HCT116 (cell line): ENCODE measurements at regions not wholly inside any gene's neighbourhood (a gene's known extent, or its start where the extent isn't known, plus 50 kb on each side); places are given as distances from the start of the nearest gene placed in this dataset.

Experiments
- ATAC-seq: fragments of 200-7000 bp; cut with Tn5 transposase; 2 replicates; pipeline ENCODE4 v1.9.1; 2020; ENCODE audit warnings: mild to moderate bottlenecking, moderate library complexity
- BruUV-seq: library from RNA; stranded (reverse); fragments of 400-500 nt; replicated peaks from 2 replicates; lab custom pipeline; 2021; lab: Mats Ljungman, UMichigan
- CTCF ChIA-PET: fragments of 300-600 bp; sonication (Branson Sonifier 250); formaldehyde crosslinking; loops from one replicate; lab custom pipeline; 2021; ENCODE audit warnings: antibody characterized with exemption; lab: Charles Lee
- POLR2A ChIA-PET: fragments of 300-600, 350-600 bp; sonication (Branson Sonifier 250); formaldehyde crosslinking; loops from one replicate; lab custom pipeline; 2021; ENCODE audit warnings: antibody characterized with exemption; lab: Charles Lee
- RAD21 ChIA-PET, 2 experiments: fragments of 300-600 bp; sonication (Branson Sonifier 250); formaldehyde crosslinking; loops; one replicate each; lab custom pipeline; 2023; ENCODE audit warnings: low total read pairs in 2 of 2; ENCODE audit not compliant: uncharacterized antibody in 2 of 2, unreplicated experiment in 2 of 2, low non-redundant PET in 1 of 2; lab: Charles Lee
- DNase-seq: peaks from one replicate; pipeline ENCODE4 v3.0.0-alpha.2; 2010; ENCODE audit warnings: low read depth, low spot score
- H2AFZ ChIP-seq: fragments of 200-600 bp; shearing (Covaris generic), sonication (generic); 2 replicates; pipeline ENCODE4 v1.6.1; 2017; ENCODE audit warnings: low read depth, mixed run types, mixed read lengths, antibody characterized with exemption, low read length; ENCODE audit not compliant: poor library complexity, severe bottlenecking
- H3K27ac ChIP-seq: 2 replicates; pipeline ENCODE4 v1.5.1; 2012; ENCODE audit warnings: low read depth, low read length
- H3K27me3 ChIP-seq: fragments of 200-600 bp; sonication (generic); 2 replicates; pipeline ENCODE4 v1.6.1; 2016; ENCODE audit warnings: mixed run types, low read length, mixed read lengths; ENCODE audit not compliant: insufficient read depth
- H3K36me3 ChIP-seq, 2 experiments: fragments of 200-500 bp in 1 of 2; fragments of 200-600 bp in 1 of 2; sonication (Bioruptor generic) in 1 of 2; sonication (generic) in 1 of 2; 2 replicates each; pipeline versions ENCODE4 v1.5.1 to v1.6.1; 2014 to 2016; ENCODE audit warnings: low read length in 2 of 2, inconsistent platforms in 1 of 2, mixed read lengths in 1 of 2, mixed run types in 1 of 2; ENCODE audit not compliant: insufficient read depth in 2 of 2, control insufficient read depth in 1 of 2
- H3K4me1 ChIP-seq, 2 experiments: fragments of 200-600 bp in 1 of 2; sonication (generic) in 1 of 2; 2 replicates each; pipeline versions ENCODE4 v1.5.1 to v1.6.1; 2012 to 2017; ENCODE audit warnings: low read length in 2 of 2, inconsistent platforms in 1 of 2, mild to moderate bottlenecking in 1 of 2, mixed read lengths in 1 of 2, mixed run types in 1 of 2, moderate library complexity in 1 of 2; ENCODE audit not compliant: insufficient read depth in 2 of 2, control insufficient read depth in 1 of 2
- H3K4me2 ChIP-seq: fragments of 200-600 bp; sonication (generic); 2 replicates; pipeline ENCODE4 v1.6.1; 2017; ENCODE audit warnings: mixed run types, low read length, mixed read lengths
- H3K4me3 ChIP-seq, 2 experiments: fragments of 200-600 bp in 1 of 2; sonication (generic) in 1 of 2; replicated peaks in 1 of 2; 2 replicates each; pipeline ENCODE4 v1.5.1; 2011 to 2016; ENCODE audit warnings: low read length in 2 of 2, control low read depth in 1 of 2, low read depth in 1 of 2, mild to moderate bottlenecking in 1 of 2, mixed read lengths in 1 of 2, mixed run types in 1 of 2
- H3K79me2 ChIP-seq: fragments of 200-600 bp; sonication (generic); 2 replicates; pipeline ENCODE4 v1.6.1; 2017; ENCODE audit warnings: mild to moderate bottlenecking, mixed run types, low read length, moderate library complexity, mixed read lengths; ENCODE audit not compliant: insufficient read depth
- H3K9ac ChIP-seq: fragments of 200-600 bp; sonication (generic); 2 replicates; pipeline ENCODE4 v1.6.1; 2016; ENCODE audit warnings: low read length, mixed read lengths
- H3K9me2 ChIP-seq: fragments of 200-600 bp; sonication (generic), shearing (Covaris generic); 2 replicates; pipeline ENCODE4 v1.6.1; 2017; ENCODE audit warnings: mixed run types, mild to moderate bottlenecking, moderate library complexity; ENCODE audit not compliant: insufficient read depth
- H3K9me3 ChIP-seq, 2 experiments: fragments of 200-500 bp in 1 of 2; fragments of 200-600 bp in 1 of 2; sonication (Bioruptor generic) in 1 of 2; sonication (generic) in 1 of 2; 2 replicates each; pipeline ENCODE4 v1.6.1; 2014 to 2017; ENCODE audit warnings: low read length in 2 of 2, mixed read lengths in 2 of 2, inconsistent platforms in 1 of 2, low read depth in 1 of 2, mild to moderate bottlenecking in 1 of 2, mixed run types in 1 of 2, moderate library complexity in 1 of 2; ENCODE audit not compliant: control insufficient read depth in 1 of 2, insufficient read depth in 1 of 2
- H4K20me1 ChIP-seq: fragments of 200-600 bp; sonication (generic), shearing (Covaris generic); 2 replicates; pipeline ENCODE4 v1.6.1; 2017; ENCODE audit warnings: mixed run types, mild to moderate bottlenecking, moderate library complexity; ENCODE audit not compliant: insufficient read depth
- CBX3 ChIP-seq: IDR thresholded peaks from 2 replicates; pipeline ENCODE4 v1.6.1; 2012; ENCODE audit warnings: low read depth
- CEBPB ChIP-seq: IDR thresholded peaks from 2 replicates; pipeline ENCODE4 v1.6.1; 2012; ENCODE audit warnings: low read depth
- EGR1 ChIP-seq: IDR thresholded peaks from 2 replicates; pipeline ENCODE4 v1.6.1; 2012; ENCODE audit warnings: low read depth
- EZH2 ChIP-seq: fragments of 200-600 bp; sonication (generic); IDR thresholded peaks from 2 replicates; pipeline ENCODE4 v1.6.1; 2017; ENCODE audit warnings: antibody characterized with exemption, mixed run types
- EZH2phosphoT487 ChIP-seq: fragments of 200-600 bp; IDR thresholded peaks from 2 replicates; pipeline ENCODE4 v1.6.1; 2018; ENCODE audit warnings: antibody characterized with exemption, borderline replicate concordance
- POLR2AphosphoS5 ChIP-seq: IDR thresholded peaks from 2 replicates; pipeline ENCODE4 v1.6.1; 2011; ENCODE audit warnings: mild to moderate bottlenecking, low read depth, low read length, moderate library complexity
- RAD21 ChIP-seq: IDR thresholded peaks from 2 replicates; pipeline ENCODE4 v1.6.1; 2012; ENCODE audit warnings: low read depth, mild to moderate bottlenecking
- REST ChIP-seq: IDR thresholded peaks from 2 replicates; pipeline ENCODE4 v1.6.1; 2012; ENCODE audit warnings: low read depth
- SP1 ChIP-seq: IDR thresholded peaks from 2 replicates; pipeline ENCODE4 v1.6.1; 2012; ENCODE audit warnings: low read depth
- SRF ChIP-seq: IDR thresholded peaks from 2 replicates; pipeline ENCODE4 v1.6.1; 2012; ENCODE audit warnings: low read depth
- TCF7L2 ChIP-seq: IDR thresholded peaks from 2 replicates; pipeline ENCODE4 v1.7.0; 2011; ENCODE audit warnings: borderline replicate concordance, inconsistent platforms; ENCODE audit not compliant: insufficient read depth, insufficient read length; ENCODE audit errors: extremely low read depth
- YY1 ChIP-seq: IDR thresholded peaks from 2 replicates; pipeline ENCODE4 v1.6.1; 2011; ENCODE audit warnings: low read length, low read depth, moderate library complexity, mild to moderate bottlenecking; ENCODE audit not compliant: insufficient replicate concordance; ENCODE audit errors: extremely low read depth
- ZBTB33 ChIP-seq: IDR thresholded peaks from 2 replicates; pipeline ENCODE4 v1.6.1; 2011; ENCODE audit warnings: mild to moderate bottlenecking, low read length, moderate library complexity; ENCODE audit not compliant: insufficient replicate concordance; ENCODE audit errors: extremely low read depth
- ZFX ChIP-seq: fragments of 450-650 bp; IDR thresholded peaks from 2 replicates; pipeline ENCODE4 v1.6.1; 2017
- ZNF274 ChIP-seq: fragments of 200-500 bp; sonication (Bioruptor generic); IDR thresholded peaks from 2 replicates; pipeline ENCODE4 v1.6.1; 2014; ENCODE audit warnings: mild to moderate bottlenecking, low read depth, low read length, inconsistent platforms
- intact Hi-C: fragments of 100-400 bp; cut with micrococcal nuclease; formaldehyde crosslinking; loops from 2 replicates; pipeline ENCODE4 v1.10.0; 2022
- TF ChIP-seq, protein P1 (sequence below): IDR thresholded peaks from 2 replicates; pipeline ENCODE4 v1.6.1; 2012
- TF ChIP-seq, protein P2 (sequence below): IDR thresholded peaks from 2 replicates; pipeline ENCODE4 v1.6.1; 2012
- TF ChIP-seq, protein P3 (sequence below), 3 experiments: fragments of 200-600 bp in 1 of 3; sonication (generic) in 1 of 3; IDR thresholded peaks in 2 of 3; conservative IDR thresholded peaks in 1 of 3; 2 replicates each; pipeline ENCODE4 v1.5.1; 2012 to 2017; ENCODE audit warnings: low read depth in 2 of 3, low read length in 2 of 3, antibody characterized with exemption in 1 of 3, borderline replicate concordance in 1 of 3, control low read depth in 1 of 3, mild to moderate bottlenecking in 1 of 3, mixed read lengths in 1 of 3, mixed run types in 1 of 3, moderate library complexity in 1 of 3; ENCODE audit not compliant: insufficient read depth in 1 of 3

DNA sequence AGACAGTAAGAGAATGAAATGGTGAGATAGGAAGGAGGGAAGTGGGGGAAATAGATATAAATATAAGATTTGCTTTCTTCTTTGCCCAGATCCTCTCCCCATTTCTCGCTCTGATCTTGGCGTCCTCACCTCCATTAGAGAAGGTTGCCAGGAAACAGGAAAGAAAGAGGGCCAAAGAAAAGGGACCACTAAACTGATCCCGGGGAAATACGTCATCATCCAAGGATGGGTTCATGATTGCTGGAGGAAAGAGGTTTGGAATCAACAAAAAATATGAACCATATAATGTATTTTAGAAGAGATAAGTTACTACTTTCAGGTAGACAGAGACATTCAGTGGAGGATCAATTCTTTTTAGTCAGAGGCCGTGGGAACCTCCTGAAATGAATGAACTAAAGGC, 536.0 kb downstream of the HAPSTR1 start:
- Histone ChIP-seq H3K9ac (no peak overlapping the region), H3K9me3 (no peaks in the 10 kb centered on the region), H3K27ac (no peak overlapping the region), H2AFZ (no peak overlapping the region), H3K4me3 (no peak overlapping the region), H3K9me2 (no peaks in the 10 kb centered on the region), H3K4me1 (no peaks in the 10 kb centered on the region), H3K36me3 (no peaks in the 10 kb centered on the region), H3K79me2 (no peaks in the 10 kb centered on the region)
- no TSS peak for BruUV-seq
- no peak for DNase-seq
- ChIA-PET RAD21 (no interaction called here), CTCF (no interaction called here), POLR2A (no interaction called here)
- intact Hi-C loops = no loop called here
- TF ChIP-seq EZH2 (no peak), POLR2AphosphoS5 (no peak), YY1 (no peak), ZBTB33 (no peak), SRF (no peak), ZFX (no peak), REST (no peak), CBX3 (no peak), CEBPB (no peak), EZH2phosphoT487 (no peak), RAD21 (no peak), EGR1 (no peak), ZNF274 (no peak), SP1 (no peak), TCF7L2 (no peak)
- TF ChIP-seq, protein P1, sequence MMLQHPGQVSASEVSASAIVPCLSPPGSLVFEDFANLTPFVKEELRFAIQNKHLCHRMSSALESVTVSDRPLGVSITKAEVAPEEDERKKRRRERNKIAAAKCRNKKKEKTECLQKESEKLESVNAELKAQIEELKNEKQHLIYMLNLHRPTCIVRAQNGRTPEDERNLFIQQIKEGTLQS = no peak
- TF ChIP-seq, protein P2, sequence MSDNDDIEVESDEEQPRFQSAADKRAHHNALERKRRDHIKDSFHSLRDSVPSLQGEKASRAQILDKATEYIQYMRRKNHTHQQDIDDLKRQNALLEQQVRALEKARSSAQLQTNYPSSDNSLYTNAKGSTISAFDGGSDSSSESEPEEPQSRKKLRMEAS = no peak
- TF ChIP-seq, protein P3, sequence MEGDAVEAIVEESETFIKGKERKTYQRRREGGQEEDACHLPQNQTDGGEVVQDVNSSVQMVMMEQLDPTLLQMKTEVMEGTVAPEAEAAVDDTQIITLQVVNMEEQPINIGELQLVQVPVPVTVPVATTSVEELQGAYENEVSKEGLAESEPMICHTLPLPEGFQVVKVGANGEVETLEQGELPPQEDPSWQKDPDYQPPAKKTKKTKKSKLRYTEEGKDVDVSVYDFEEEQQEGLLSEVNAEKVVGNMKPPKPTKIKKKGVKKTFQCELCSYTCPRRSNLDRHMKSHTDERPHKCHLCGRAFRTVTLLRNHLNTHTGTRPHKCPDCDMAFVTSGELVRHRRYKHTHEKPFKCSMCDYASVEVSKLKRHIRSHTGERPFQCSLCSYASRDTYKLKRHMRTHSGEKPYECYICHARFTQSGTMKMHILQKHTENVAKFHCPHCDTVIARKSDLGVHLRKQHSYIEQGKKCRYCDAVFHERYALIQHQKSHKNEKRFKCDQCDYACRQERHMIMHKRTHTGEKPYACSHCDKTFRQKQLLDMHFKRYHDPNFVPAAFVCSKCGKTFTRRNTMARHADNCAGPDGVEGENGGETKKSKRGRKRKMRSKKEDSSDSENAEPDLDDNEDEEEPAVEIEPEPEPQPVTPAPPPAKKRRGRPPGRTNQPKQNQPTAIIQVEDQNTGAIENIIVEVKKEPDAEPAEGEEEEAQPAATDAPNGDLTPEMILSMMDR (IDR thresholded peaks at IDR 0.05 in 2 of 3, conservative IDR thresholded peaks at IDR 0.05 in 1 of 3; ENCODE audit: borderline replicate concordance in 1 of 3, insufficient read depth in 1 of 3, low read depth in 2 of 3, low read length in 2 of 3) = no peak
- TF ChIP-seq, all 23 proteins: peak for 0
- Histone ChIP-seq H3K27me3 (peaks cover 22% of the 10 kb centered on the region), H4K20me1 (no peaks in the 10 kb centered on the region), H3K4me2 (no peak overlapping the region)
- no peak for ATAC-seq
